ENCODE measurements at regions not wholly inside any gene's neighbourhood (a gene's known extent, or its start where the extent isn't known, plus 50 kb on each side); places are given as distances from the start of the nearest gene placed in this dataset.
A peak's percentile ranks its signal among the peaks of the same experiment; 100 is the strongest.

DNA sequence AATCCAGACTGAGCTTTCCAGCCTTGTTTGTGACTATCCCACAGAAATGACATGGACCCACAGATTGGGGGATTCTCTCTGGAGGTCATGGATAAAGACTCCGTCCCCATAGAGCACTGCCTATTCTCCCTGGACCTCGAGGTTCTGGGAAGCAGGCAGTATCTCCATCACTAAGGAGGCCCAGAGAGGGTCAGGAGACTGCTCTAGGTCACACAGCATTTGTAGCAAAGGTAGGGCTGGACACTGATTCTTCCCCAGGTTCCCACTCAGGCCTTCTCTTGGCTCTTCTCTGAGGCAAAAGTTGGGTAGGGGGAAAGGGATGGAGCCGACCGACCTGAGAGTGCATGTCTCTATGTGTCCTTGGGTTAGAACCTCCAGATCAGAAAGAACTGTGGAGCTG, 80.9 kb downstream of the PTPRS start:
- intact Hi-C loops (cut with micrococcal nuclease; ENCODE audit: unreplicated experiment): no loop called here

DNA sequence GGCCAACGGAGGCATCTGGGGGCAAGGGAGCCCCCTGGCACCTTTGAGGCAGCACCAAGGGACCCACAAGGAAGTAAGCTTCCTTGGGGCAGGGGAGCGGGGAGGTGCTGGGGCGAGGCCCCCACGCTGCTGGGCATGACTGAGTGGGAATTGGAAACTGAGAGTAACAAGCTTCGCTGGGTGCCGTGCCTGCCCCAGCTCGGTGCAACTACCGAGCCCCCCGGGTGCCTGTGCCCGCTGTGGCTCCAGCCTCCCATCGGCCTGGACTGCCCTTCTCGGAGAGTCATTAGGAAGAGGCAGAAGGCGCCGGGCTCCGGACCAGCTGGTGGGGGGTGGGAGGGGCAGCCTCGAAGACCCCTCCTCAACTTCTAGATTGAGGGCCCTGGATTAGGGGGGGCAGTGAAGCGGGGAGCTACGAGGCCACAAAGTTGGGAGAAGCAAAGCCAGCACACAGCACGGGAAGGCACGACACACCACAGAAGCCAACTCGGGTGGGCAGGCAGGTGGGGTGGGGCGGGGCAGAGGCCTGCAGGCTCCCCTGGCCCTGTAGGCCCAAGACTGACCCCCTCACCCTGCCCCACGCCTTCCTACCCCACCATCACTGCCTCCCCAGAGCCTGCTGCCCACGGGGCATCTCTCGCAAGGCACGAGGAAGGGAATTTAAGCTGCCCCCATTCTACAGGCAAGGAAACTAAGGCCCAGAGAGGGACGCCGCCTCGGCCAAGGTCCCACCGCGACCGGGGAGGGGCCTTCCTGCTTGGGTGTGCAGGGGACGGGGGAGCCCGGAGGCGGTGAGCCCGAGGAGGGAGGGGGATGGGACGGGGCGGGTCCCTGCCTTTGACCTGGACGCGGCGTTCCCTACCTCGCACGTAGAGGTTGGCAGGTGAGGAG, 83.2 kb downstream of the PTPRS start:
- 97% methylated on average over 41 of the region's 43 CpGs for WGBS (ENCODE audit: low lambda C conversion rate)
- TF ChIP-seq ZNF790 (CRISPR knock-in tag; IDR thresholded peaks at IDR 0.05; ENCODE audit: borderline replicate concordance): no peak
- TF ChIP-seq TEAD3 (CRISPR knock-in tag; optimal IDR thresholded peaks at IDR 0.05; ENCODE audit: borderline replicate concordance): no peak
- no peak for TF ChIP-seq MED8 (CRISPR knock-in tag; IDR thresholded peaks at IDR 0.05; ENCODE audit: insufficient replicate concordance)
- TF ChIP-seq ZNF556 (CRISPR knock-in tag; IDR thresholded peaks at IDR 0.05; ENCODE audit: borderline replicate concordance): no peak
- no peak for TF ChIP-seq ZBTB7A (CRISPR knock-in tag; IDR thresholded peaks at IDR 0.05)
- no peak for TF ChIP-seq ZIK1 (CRISPR knock-in tag; IDR thresholded peaks at IDR 0.05; ENCODE audit: borderline replicate concordance, low read depth)
- TF ChIP-seq HNRNPH1 (optimal IDR thresholded peaks at IDR 0.05; ENCODE audit: low read depth, low read length): no peak
- TF ChIP-seq, protein P1, sequence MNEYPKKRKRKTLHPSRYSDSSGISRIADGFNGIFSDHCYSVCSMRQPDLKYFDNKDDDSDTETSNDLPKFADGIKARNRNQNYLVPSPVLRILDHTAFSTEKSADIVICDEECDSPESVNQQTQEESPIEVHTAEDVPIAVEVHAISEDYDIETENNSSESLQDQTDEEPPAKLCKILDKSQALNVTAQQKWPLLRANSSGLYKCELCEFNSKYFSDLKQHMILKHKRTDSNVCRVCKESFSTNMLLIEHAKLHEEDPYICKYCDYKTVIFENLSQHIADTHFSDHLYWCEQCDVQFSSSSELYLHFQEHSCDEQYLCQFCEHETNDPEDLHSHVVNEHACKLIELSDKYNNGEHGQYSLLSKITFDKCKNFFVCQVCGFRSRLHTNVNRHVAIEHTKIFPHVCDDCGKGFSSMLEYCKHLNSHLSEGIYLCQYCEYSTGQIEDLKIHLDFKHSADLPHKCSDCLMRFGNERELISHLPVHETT (CRISPR knock-in tag; conservative IDR thresholded peaks at IDR 0.05): no peak
- TF ChIP-seq, protein P2, sequence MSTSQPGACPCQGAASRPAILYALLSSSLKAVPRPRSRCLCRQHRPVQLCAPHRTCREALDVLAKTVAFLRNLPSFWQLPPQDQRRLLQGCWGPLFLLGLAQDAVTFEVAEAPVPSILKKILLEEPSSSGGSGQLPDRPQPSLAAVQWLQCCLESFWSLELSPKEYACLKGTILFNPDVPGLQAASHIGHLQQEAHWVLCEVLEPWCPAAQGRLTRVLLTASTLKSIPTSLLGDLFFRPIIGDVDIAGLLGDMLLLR (CRISPR knock-in tag; IDR thresholded peaks at IDR 0.05): no peak
- TF ChIP-seq RFXANK (CRISPR knock-in tag; IDR thresholded peaks at IDR 0.05): no peak
- no peak for TF ChIP-seq SOX6 (IDR thresholded peaks at IDR 0.05)
- TF ChIP-seq SOX6 (CRISPR knock-in tag; IDR thresholded peaks at IDR 0.05): no peak
- TF ChIP-seq NR2C2 (CRISPR knock-in tag; IDR thresholded peaks at IDR 0.05; ENCODE audit: borderline replicate concordance): no peak
- no peak for TF ChIP-seq HDAC6 (IDR thresholded peaks at IDR 0.05; ENCODE audit: low read depth, low read length)
- TF ChIP-seq ZNF761 (CRISPR knock-in tag; conservative IDR thresholded peaks at IDR 0.05): no peak
- TF ChIP-seq GZF1 (CRISPR knock-in tag; IDR thresholded peaks at IDR 0.05): no peak

More for the DNA sequence above, 80.9 kb downstream of the PTPRS start:
- no peak for DNase-seq (ENCODE audit: low spot score)
- ATAC-seq: no peak
- Histone ChIP-seq H3K36me3 (replicated peaks in 1 of 2; ENCODE audit: control insufficient read depth in 1 of 2, insufficient read depth in 2 of 2, low read length in 2 of 2) (peaks cover 6 to 23% of the 10 kb centered on the region in 2 experiments; a peak in 4 of 5 replicates), H3K4me1 (ENCODE audit: insufficient read depth, low read length) (no peaks in the 10 kb centered on the region), H3K79me2 (ENCODE audit: insufficient read depth, low read length) (no peaks in the 10 kb centered on the region), H3K4me3 (replicated peaks in 1 of 3; ENCODE audit: insufficient read depth in 1 of 3, low read depth in 2 of 3, low read length in 3 of 3) (no peak overlapping the region), H3K27me3 (ENCODE audit: control insufficient read depth in 1 of 2, insufficient read depth in 2 of 2, low read length in 2 of 2) (no peaks in the 10 kb centered on the region), H3K27ac (ENCODE audit: extremely low read length, insufficient read depth, low read length) (no peak overlapping the region), H4K20me1 (ENCODE audit: insufficient read depth, low read length) (no peaks in the 10 kb centered on the region), H3K9me3 (ENCODE audit: low read length) (peaks cover 5% of the 10 kb centered on the region), H2AFZ (ENCODE audit: low read length) (no peak overlapping the region), H3K9ac (ENCODE audit: insufficient read depth, low read depth, low read length) (no peak overlapping the region), H3K4me2 (ENCODE audit: low read depth, low read length) (no peak overlapping the region)
- in situ Hi-C loops (cut with HindIII; ENCODE audit: extremely low pct_ligation_motif_present, low pct_unique_long_range_greater_than_20kb): no loop called here
- ChIA-PET POLR2A (no interaction called here), CTCF (ENCODE audit: low intra/inter-chr PET ratio, low total read pairs) (no interaction called here)
- no peak for FAIRE-seq
- WGBS (ENCODE audit: low lambda C conversion rate): 96% methylated on average over 3 of the region's 4 CpGs
- no peak for TF ChIP-seq ZNF24 (IDR thresholded peaks at IDR 0.05)
- peak; percentile 50; the same call in 1 of the 2 replicates for TF ChIP-seq ZMYM3 (CRISPR knock-in tag; IDR thresholded peaks at IDR 0.05)
- TF ChIP-seq ZNF768 (CRISPR knock-in tag; IDR thresholded peaks at IDR 0.05): peak; percentile 95
- no TSS peak for BruUV-seq (replicated peaks)

More for the DNA sequence above, 83.2 kb downstream of the PTPRS start:
- no peak for DNase-seq (ENCODE audit: low spot score)
- H3K9me3 ChIP-seq (ENCODE audit: low read length): peaks cover 9% of the 10 kb centered on the region
- BruUV-seq (replicated peaks): no TSS peak
- H3K79me2 ChIP-seq (ENCODE audit: insufficient read depth, low read length): no peaks in the 10 kb centered on the region
- peaks cover 13% of the 10 kb centered on the region for H3K4me1 ChIP-seq (ENCODE audit: insufficient read depth, low read length)
- intact Hi-C loops (cut with micrococcal nuclease; ENCODE audit: unreplicated experiment): no loop called here
- no peak overlapping the region for H2AFZ ChIP-seq (ENCODE audit: low read length)
- H3K4me3 ChIP-seq (replicated peaks in 1 of 3; ENCODE audit: insufficient read depth in 1 of 3, low read depth in 2 of 3, low read length in 3 of 3): no peak overlapping the region
- no peak overlapping the region for H3K9ac ChIP-seq (ENCODE audit: insufficient read depth, low read depth, low read length)
- peaks cover 4 to 27% of the 10 kb centered on the region in 2 experiments; a peak in 4 of 5 replicates for H3K36me3 ChIP-seq (replicated peaks in 1 of 2; ENCODE audit: control insufficient read depth in 1 of 2, insufficient read depth in 2 of 2, low read length in 2 of 2)
- POLR2A ChIA-PET: no interaction called here
- in situ Hi-C loops (cut with HindIII; ENCODE audit: extremely low pct_ligation_motif_present, low pct_unique_long_range_greater_than_20kb): no loop called here
- CTCF ChIA-PET (ENCODE audit: low intra/inter-chr PET ratio, low total read pairs): no interaction called here
- H3K4me2 ChIP-seq (ENCODE audit: low read depth, low read length): no peak overlapping the region
- H4K20me1 ChIP-seq (ENCODE audit: insufficient read depth, low read length): no peaks in the 10 kb centered on the region
- no peak overlapping the region for H3K27ac ChIP-seq (ENCODE audit: extremely low read length, insufficient read depth, low read length)
- no peak for ATAC-seq
- H3K27me3 ChIP-seq (ENCODE audit: control insufficient read depth in 1 of 2, insufficient read depth in 2 of 2, low read length in 2 of 2): no peaks in the 10 kb centered on the region
- no peak for FAIRE-seq

All from HepG2 (cell line).